ENCODE measurements at regions not wholly inside any gene's neighbourhood (a gene's known extent, or its start where the extent isn't known, plus 50 kb on each side); places are given as distances from the start of the nearest gene placed in this dataset.

DNA sequence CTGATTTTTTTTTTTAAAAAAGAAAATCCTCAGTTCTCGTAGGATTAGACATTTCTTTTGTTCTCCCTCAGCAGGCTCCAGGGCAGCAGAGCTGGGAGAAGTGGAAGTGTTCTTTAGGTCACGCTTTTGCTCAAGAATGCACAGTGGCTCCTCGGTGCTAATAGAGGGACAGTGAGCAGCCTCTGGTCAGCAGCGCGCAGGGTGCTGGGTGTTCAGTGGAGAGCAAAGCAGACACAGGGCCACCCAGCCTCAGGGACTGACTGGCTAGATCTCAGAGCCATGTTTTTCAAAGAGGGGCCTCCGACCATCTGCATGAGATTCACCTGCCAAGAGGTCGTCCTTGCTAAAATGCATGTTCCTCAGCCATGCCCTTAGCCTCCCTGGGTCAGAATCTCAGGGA, 218.8 kb downstream of the HAUS1 start:
- H2AFZ ChIP-seq (ENCODE audit: low read depth, low read length): no peak overlapping the region
- H3K4me2 ChIP-seq (ENCODE audit: insufficient read depth, low read length): no peak overlapping the region
- ChIA-PET CTCF (ENCODE audit: low intra/inter-chr PET ratio) (no interaction called here), POLR2A (interaction anchor here (0.5 to 1.0 kb wide), 2 partner anchors 12 to 190 kb away, joined by 3 to 5 read pairs; no protein-coding TSS in a partner anchor)
- H4K20me1 ChIP-seq (replicated peaks; ENCODE audit: control insufficient read depth, insufficient read depth, low read length): no peaks in the 10 kb centered on the region
- no peaks in the 10 kb centered on the region; a peak in 1 of 5 replicates for H3K4me1 ChIP-seq (replicated peaks in 1 of 2; ENCODE audit: control insufficient read depth in 2 of 2, insufficient read depth in 2 of 2, low read length in 2 of 2)
- no peaks in the 10 kb centered on the region for H3K9me1 ChIP-seq (ENCODE audit: control insufficient read depth, insufficient read depth, low read length)
- no peak overlapping the region for H3K9ac ChIP-seq (ENCODE audit: insufficient read depth in 1 of 2, low read depth in 2 of 2, low read length in 2 of 2)
- H3K36me3 ChIP-seq (ENCODE audit: control insufficient read depth, insufficient read depth, low read length): no peaks in the 10 kb centered on the region
- 25% methylated on average over 7 of the region's 7 CpGs for WGBS (ENCODE audit: insufficient coverage, low coverage, missing lambda C conversion rate)
- no peaks in the 10 kb centered on the region for H3K79me2 ChIP-seq (ENCODE audit: control insufficient read depth, insufficient read depth, low read length)
- no TSS peak for BruUV-seq (replicated peaks)
- intact Hi-C loops (cut with micrococcal nuclease) (no loop called here), in situ Hi-C loops (cut with MboI) (no loop called here)
- FAIRE-seq: no peak
- no peaks in the 10 kb centered on the region for H3K9me3 ChIP-seq (replicated peaks; ENCODE audit: control insufficient read depth, insufficient read depth, low read depth, low read length)
- TF ChIP-seq HNRNPK (IDR thresholded peaks at IDR 0.05; ENCODE audit: low read depth, low read length, poor library complexity, severe bottlenecking) (no peak), TARDBP (IDR thresholded peaks at IDR 0.05) (no peak), ZNF165 (CRISPR knock-in tag; IDR thresholded peaks at IDR 0.05; ENCODE audit: borderline replicate concordance) (no peak), TOE1 (IDR thresholded peaks at IDR 0.05; ENCODE audit: borderline replicate concordance) (no peak), TOE1 (CRISPR knock-in tag; IDR thresholded peaks at IDR 0.05; ENCODE audit: borderline replicate concordance, low read depth) (no peak), SREBF2 (CRISPR knock-in tag; IDR thresholded peaks at IDR 0.05) (no peak), CBFA2T2 (conservative IDR thresholded peaks at IDR 0.05) (no peak), GATAD2B (IDR thresholded peaks at IDR 0.05; ENCODE audit: borderline replicate concordance) (no peak), ZFP30 (CRISPR knock-in tag; IDR thresholded peaks at IDR 0.05; ENCODE audit: borderline replicate concordance) (no peak), MCM2 (IDR thresholded peaks at IDR 0.05; ENCODE audit: low read depth) (no peak)
- H3K4me3 ChIP-seq: no peak overlapping the region
- H3K27ac ChIP-seq (ENCODE audit: extremely low read depth, low read depth, low read length): no peak overlapping the region
- no peak for ATAC-seq
- peaks cover 0 to 13% of the 10 kb centered on the region in 2 experiments; a peak in 2 of 5 replicates for H3K27me3 ChIP-seq (ENCODE audit: control insufficient read depth in 2 of 2, insufficient read depth in 2 of 2, low read length in 2 of 2)
- DNase-seq (ENCODE audit: extremely low read depth in 1 of 4, low spot score in 3 of 4): no peak
